SK-N-SH treated with all-trans-retinoic acid at 6 μM for 48 hours (cell line): ENCODE measurements at regions not wholly inside any gene's neighbourhood (a gene's known extent, or its start where the extent isn't known, plus 50 kb on each side); places are given as distances from the start of the nearest gene placed in this dataset.

Experiments
- CREB5 ChIP-seq: fragments of 250-450 bp; sonication (Bioruptor Pico); IDR thresholded peaks from 2 replicates; pipeline ENCODE4 v1.5.1; 2020; ENCODE audit warnings: low read depth, mild to moderate bottlenecking, moderate library complexity
- ISL1 ChIP-seq: fragments of 250-450 bp; sonication (Bioruptor Pico); IDR thresholded peaks from 2 replicates; pipeline ENCODE4 v2.1.2; 2022; ENCODE audit warnings: mild to moderate bottlenecking, moderate library complexity
- OSR1 ChIP-seq: fragments of 250-450 bp; sonication (Bioruptor Pico); IDR thresholded peaks from 2 replicates; pipeline ENCODE4 v1.8.0; 2022; ENCODE audit warnings: moderate library complexity, mild to moderate bottlenecking, inconsistent platforms
- PATZ1 ChIP-seq: fragments of 250-450 bp; sonication (Bioruptor Pico); IDR thresholded peaks from 2 replicates; pipeline ENCODE4 v1.8.0; 2020; ENCODE audit warnings: mild to moderate bottlenecking, moderate library complexity, borderline replicate concordance
- POU6F1 ChIP-seq: fragments of 250-450 bp; sonication (Bioruptor Pico); IDR thresholded peaks from 2 replicates; pipeline ENCODE4 v1.8.0; 2021; ENCODE audit warnings: low read depth, mild to moderate bottlenecking, moderate library complexity, borderline replicate concordance
- RARB ChIP-seq: fragments of 250-450 bp; sonication (Bioruptor Pico); IDR thresholded peaks from 2 replicates; pipeline ENCODE4 v1.8.0; 2021; ENCODE audit warnings: mild to moderate bottlenecking, moderate library complexity
- TCF4 ChIP-seq: fragments of 250-450 bp; sonication (Bioruptor Pico); IDR thresholded peaks from 2 replicates; pipeline ENCODE4 v1.8.0; 2021; ENCODE audit warnings: mild to moderate bottlenecking, moderate library complexity, borderline replicate concordance
- ZFP3 ChIP-seq: fragments of 250-450 bp; sonication (Bioruptor Pico); IDR thresholded peaks from 2 replicates; pipeline ENCODE4 v1.5.0; 2020; ENCODE audit warnings: mild to moderate bottlenecking, moderate library complexity
- ZFP30 ChIP-seq: fragments of 450-650 bp; formaldehyde crosslinking; IDR thresholded peaks from 2 replicates; pipeline ENCODE4 v1.5.0; 2022; ENCODE audit warnings: mild to moderate bottlenecking, moderate library complexity
- ZNF565 ChIP-seq: fragments of 450-650 bp; formaldehyde crosslinking; conservative IDR thresholded peaks from 2 replicates; pipeline ENCODE4 v1.5.0; 2020; ENCODE audit warnings: low read depth, mild to moderate bottlenecking, moderate library complexity

GRCh38 chr5:129199308-129199707 is 104.8 kb downstream of the ISOC1 start:
- no peak for TF ChIP-seq ZFP30
- TF ChIP-seq ZFP3 (CRISPR knock-in tag), result no peak
- no peak for TF ChIP-seq CREB5 (CRISPR knock-in tag)
- no peak for TF ChIP-seq RARB (CRISPR knock-in tag)
- TF ChIP-seq POU6F1 (CRISPR knock-in tag), result no peak
- TF ChIP-seq PATZ1 (CRISPR knock-in tag), result no peak
- TF ChIP-seq TCF4 (CRISPR knock-in tag), result no peak
- TF ChIP-seq ISL1, result no peak
- no peak for TF ChIP-seq OSR1 (CRISPR knock-in tag)
- TF ChIP-seq ZNF565 (CRISPR knock-in tag), result no peak
